Stimulated activated CD4-positive, alpha-beta T cell treated with anti-CD3 and anti-CD28 coated beads, Interleukin-15, amount 100 ng/mL, for 24 hours (primary cell): ENCODE measurements at regions not wholly inside any gene's neighbourhood (a gene's known extent, or its start where the extent isn't known, plus 50 kb on each side); places are given as distances from the start of the nearest gene placed in this dataset.
"Not testable (repeated sequence)": the region's sequence is repeated elsewhere in the genome, so short reads cannot be mapped to it uniquely, and the experiment has no call there.

ENCODE experiments used
- DNase-seq: peaks from one replicate; pipeline ENCODE4 v3.0.0-alpha.2; 2020

DNA sequence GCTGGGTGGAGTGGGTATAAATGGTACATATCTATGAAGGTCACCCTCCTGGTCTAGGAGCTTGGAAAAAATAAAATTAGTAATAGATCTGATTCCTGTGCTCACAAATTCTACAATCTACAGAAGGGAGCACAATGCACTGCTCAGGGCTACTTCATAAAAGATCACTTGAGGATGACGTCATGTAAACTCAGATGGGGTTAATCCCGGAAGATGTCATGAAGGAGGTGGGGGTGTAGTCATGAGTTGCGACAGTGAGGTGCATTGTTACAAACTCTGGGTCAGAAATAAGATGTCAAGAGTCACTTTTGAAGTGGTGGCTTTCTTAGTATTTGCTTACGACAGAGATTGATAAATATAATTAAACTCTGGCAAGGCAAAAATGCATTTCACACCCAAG lies 68.2 kb downstream of the LHX9 start:
- DNase-seq: no peak

DNA sequence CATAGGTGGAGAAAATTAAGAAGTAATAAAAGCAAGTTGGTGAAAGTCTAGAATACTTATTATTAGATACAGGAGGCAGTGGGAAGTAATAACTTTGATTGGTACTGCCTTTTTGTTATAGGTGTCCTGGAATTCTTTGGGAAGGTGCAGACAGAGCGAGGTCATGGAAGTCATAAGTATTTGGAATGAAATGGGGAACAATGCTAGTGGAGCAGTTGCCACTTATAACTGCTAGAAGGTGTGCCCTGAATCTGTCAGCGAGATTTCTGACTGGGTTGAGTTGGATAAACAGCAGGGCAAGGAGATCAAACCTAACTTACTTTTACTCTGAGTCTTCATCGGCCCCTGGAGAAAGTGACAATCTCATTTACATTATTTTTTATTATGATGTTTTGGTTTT lies 69.6 kb downstream of the LHX9 start:
- DNase-seq: no peak

DNA sequence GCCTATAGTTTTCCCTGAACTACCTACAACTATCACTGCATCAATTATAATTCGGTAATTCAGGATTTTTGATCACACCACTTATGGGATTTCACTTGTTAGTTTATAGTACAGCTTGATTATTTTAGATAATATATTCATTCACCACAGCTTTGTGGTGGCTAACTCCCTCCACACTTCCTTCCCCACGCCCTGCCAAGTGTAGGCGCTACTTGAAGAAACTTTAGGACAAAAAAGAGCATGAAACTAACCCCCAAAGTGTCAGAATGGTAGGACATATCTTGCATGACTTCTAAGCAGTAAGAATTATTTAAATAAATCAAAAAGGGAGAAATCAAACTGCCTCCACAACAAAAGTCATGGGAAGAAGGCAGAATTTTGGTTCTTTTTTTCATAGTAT lies 70.1 kb downstream of the LHX9 start:
- DNase-seq: no peak

DNA sequence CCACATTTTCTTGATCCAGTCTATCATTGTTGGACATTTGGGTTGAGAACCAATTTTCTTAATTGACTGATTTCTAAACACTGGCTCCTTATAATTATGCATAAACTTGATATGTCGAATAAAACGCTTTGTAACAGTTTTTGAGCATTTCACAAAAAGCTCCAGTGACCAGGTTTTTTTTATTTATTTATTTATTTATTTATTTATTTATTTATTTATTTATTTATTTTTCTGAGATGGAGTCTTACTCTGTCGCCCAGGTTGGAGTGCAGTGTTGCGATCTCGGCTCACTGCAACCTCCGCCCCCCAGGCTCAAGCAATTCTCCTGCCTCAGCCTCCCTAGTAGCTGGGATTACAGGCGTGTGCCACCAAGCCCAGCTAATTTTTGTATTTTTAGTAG lies 71.4 kb downstream of the LHX9 start:
- not testable (repeated sequence) for DNase-seq

DNA sequence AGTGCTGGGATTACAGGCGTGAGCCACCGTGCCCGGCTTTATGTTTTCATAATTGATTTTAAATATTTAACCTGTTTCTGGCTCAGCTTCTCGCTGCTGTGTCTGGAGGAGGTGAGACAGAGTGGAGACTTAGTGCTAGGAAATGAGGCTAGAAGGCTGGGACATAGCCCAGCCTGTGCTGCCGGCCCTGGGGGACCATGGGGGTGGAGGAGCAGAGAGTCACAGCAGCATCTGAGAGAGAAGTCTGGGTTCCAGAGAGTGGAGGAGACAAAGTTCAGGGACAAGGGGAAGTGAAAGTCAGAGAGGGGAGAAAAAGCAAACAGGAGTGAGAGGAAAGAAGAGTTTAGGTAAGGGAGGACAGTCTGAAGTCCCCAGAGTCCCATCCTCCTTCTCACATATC lies 71.9 kb downstream of the LHX9 start:
- no peak for DNase-seq

DNA sequence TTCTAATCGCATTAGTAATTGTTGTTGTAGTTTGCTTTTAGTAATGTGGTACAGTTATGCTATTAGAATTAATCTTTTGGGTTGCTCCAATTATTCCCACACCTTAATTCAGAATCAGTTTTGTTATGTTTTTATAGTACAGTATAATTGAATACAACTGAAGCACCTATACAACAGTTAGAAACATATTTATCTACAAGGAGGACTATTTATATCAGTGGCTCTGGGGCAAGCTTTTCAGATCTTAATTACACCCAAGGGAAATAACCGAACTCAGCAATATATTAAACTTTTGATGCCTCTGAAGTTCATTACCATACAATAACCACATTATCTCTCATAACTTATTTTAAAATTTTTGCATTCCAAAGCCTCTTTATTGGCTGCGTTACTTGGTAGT lies 74.4 kb downstream of the LHX9 start:
- no peak for DNase-seq

DNA sequence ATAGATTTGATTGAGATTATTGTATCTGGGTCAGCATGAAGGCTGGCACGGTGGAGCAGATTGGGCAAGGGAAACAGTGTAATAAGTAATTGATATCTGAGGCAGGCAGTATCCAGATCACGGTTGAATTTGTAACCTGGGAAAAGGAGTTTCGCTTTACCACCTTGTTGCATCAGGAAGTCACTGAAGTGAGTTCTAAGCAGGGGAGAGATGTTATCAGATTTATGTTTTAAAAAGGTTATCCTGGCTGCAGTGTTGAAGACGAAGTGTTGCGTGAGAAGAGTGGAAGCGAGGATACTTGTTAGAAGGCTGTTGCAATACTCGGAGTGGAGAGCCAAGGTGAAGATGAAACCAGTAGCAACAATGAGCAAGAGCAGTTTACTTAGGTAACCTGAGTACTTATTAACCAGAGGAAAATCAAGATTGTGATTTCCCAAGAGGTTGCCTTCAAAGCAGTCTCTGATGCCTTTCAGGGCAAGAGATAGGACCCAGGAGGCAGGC lies 77.8 kb downstream of the LHX9 start:
- DNase-seq: no peak

DNA sequence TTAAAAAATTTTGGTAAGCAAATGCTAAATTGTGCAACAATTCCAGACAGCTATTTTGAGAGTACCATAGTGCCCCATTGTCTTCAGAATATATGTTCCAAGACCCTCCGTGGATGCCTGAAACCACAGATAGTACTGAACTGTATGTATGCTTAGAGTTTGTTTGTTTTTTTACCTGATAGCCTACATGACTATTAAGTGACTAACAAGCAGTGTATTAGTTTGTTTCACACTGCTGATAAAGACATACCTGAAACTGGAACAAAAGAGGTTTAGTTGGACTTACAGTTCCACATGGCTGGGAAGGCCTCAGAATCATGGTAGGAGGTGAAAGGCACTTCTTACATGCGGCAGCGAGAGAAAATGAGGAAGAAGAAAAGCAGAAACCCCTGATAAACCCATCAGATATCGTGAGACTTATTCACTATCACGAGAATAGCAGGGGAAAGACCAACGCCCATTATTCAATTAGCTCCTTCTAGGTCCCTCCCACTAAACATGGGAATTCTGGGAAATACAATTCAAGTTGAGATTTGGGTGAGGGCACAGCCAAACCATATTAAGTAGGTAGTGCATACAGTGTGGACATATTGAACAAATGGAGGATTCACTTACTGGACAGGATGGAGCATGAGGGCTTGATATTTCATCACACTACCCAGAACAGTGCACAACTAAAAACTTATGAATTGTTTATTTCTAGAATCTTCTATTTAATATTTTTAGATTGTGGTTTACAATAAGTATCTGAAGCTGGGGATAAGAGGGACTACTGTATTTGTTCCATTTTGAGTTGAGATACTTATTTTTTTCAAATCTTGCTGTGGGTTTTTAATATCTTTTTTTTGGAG lies 78.5 kb downstream of the LHX9 start:
- no peak for DNase-seq

DNA sequence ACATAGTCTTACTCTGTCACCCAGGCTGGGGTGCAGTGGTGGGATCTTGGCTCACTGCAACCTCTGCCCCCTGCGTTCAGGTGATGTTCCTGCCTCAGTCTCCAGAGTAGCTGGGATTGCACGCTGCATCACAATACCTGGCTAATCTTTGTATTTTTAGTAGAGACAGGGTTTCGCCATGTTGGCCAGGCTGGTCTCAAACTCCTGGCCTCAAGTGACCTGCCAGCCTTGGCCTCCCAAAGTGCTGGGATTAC lies 79.0 kb downstream of the LHX9 start:
- not testable (repeated sequence) for DNase-seq

DNA sequence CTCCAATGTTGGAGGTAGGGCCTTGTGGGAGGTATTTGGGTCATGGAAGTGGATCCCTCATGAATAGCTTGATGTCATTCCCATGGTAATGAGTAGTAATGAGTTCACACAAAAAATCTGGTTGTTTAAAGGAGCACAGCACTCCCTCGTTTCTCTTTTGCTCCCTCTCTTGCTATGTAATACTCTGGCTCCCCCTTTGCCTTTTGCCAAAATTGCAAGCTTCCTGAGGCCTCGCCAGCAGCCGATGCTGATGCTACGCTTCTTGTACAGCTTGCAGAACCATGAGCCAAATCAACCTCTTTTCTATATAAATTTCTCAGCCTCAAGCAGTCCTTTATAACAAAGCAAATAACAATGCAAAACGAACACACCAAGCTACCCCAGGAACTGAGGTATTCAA lies 80.9 kb downstream of the LHX9 start:
- DNase-seq: no peak

DNA sequence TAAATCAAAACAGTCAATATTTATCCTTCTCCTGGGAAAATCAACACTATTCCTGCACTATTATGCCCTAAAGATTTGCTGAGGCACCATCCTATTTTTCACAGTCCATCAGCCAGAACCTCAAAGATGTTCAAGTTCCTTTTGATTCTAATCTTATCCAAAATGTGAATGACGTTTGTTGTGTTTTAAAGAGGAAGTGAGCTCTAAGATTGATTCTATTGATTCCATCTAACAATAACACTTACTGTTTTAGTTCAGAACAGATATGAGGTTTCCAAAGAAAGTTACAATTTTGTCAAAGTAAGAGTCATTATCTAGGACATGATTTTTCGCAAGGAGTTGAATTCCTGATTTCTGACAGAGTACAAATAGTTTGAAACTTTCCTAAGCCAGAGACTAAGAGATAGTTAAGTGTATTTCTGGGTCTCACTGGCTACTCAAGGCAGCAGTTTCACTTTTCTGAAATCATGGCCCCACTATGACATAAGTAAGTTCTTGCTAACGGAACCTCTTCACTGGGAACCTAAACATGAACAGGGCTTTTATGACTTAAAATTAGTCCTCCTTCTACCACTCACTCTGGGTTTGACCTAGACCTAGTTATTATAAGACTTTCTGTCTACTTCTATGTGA lies 84.7 kb downstream of the LHX9 start:
- DNase-seq: no peak

DNA sequence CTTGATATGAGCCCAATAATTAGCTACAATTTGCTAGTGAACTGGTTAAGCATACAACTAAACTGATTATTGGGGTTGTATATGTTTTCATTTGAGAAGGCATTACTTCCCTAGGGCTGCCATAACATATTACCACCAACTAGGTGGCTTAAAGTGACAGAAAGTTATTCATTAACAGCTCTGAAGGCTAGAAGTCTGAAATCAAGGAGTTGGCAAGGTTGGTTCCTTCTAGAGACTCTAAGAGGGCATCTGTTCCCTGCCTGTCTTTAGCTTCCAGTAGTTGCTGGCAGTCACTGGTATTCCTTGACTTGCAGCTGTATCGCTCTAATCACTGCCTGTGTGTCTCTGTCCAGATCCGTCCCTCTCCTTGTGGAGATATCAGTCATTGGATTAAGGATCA lies 86.3 kb downstream of the LHX9 start:
- DNase-seq: no peak

DNA sequence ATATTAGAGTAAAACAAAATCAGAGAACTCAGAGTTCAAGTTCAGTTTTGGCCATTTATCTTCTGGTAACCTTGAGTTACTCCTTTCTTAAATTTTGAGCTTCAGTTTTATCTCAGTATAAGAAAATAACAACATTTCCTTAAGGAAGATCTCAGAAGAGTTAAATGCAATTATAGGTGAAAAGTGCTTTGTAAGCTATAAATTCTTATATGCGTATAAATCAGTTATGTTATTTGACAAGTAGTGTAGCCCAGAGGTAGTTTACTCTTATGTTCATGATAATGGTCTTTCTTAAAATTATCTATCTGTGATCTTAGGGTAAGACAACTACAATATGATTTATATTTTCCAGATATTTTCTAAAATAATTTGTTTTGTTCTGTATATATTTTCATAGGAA lies 89.8 kb downstream of the LHX9 start:
- no peak for DNase-seq

DNA sequence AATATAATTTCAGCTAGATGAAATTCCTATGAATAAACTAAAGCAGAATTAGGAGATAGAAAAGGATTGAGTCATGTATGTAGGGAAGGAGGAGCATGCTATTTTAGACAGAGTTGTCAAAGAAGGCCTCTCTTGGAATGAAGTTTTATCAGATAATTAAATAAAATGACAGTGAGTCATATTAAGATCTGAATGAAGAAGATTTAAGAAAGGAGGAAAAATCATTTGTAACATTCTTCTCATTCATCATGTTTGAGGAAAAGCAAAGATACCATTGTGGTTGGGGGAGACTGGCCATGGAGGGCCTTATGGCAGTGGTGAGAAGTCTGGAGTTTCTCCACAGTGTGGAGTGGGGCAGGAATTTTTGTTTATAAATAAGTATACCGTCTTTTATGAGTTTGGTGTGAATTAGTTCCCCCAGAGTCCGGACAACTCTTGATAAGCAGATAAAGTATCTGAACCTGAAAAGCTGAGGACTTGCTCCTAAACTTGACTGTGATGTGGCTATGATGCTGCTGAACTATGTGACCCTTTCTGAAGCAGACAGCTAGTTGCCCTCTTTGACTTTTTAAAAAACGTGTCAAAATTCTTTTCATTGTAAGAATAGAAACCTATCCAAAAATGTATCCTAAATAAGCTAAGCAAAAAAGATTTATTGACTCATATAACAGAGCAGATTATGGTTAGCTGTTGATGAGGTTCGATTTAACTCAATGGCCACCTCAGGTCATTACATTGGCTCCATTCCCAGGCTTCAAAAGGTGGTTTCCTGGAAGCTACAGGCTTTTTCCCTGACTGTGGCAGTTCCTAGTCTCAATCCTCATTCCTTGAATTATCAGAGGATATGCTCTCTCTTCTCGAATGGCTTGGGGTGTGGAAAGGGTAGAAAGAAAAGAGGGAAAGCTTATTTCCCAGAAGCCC lies 90.8 kb downstream of the LHX9 start:
- DNase-seq: no peak

DNA sequence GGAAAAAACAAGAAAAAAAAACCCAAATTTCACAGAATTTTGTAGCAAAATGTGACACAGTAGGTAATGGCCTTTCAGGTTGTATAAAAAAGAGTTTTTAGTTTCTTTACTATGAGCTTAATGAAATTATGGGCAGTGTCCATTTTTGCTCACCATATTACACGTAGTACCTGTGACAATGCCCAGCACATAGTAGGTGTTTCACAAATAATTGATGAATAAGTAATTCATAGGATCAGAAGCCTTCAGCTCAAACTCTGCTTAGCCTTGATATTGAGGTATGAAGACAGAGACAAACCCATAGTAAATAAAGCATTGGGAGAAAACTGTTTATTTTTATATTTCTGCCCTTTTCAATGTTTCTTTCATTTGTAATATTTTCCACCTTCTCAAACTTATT lies 97.2 kb downstream of the LHX9 start:
- no peak for DNase-seq

DNA sequence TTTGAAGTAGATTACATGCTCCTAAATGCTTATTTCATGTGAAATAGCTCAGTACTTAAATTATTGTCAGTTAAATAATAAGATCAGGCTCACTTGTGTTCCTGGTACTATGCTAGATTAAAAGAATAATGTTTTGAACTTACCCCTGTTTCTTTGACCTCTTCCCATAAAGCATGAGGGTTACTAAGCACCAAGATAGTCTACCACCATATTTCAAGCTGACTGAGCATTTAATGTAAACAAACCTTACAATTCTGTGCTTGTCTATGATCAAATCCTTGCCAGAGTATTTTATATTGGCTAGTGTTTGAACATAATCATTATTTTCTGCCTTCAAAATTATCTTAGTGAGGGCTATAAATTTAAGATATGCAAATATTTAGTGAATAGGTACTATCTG lies 98.1 kb downstream of the LHX9 start:
- no peak for DNase-seq

DNA sequence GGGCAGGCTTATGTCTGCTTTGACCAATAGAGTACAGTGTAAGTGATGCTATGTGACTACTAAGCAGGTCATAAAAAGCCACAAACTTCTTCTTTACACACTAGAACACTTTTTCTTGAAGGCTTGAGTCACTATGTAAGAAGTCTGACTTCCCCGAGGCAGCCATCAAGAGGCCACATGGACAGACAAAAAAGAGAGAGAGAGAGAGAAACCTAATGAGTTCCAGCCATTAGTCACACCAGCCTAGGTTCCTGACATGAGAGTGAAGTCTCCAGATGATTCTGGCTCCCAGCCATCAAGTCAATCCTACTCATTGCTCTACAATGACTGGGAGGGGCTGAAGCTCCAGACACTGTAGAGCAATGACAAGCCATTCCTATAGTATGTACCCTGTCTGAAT lies 101.4 kb downstream of the LHX9 start:
- DNase-seq: no peak

DNA sequence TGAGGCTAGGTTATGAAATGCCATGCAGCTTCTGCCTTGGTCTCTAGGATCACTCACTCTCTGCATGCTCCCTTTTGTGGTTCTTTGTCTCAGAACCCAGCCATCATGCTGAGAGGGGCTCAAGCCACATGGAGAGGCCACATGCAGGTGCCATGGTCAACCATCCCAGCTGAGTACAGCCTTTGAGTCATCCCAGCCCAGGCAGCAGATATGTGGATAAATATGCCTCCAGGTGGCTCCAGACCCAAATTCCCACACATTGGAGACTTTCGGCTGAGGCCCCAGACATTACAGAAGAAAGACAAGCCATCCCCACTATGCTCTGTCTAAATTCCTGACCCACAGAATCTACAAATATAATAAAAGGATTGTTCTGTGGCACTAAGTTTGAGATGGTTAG lies 102.0 kb downstream of the LHX9 start:
- DNase-seq: no peak

DNA sequence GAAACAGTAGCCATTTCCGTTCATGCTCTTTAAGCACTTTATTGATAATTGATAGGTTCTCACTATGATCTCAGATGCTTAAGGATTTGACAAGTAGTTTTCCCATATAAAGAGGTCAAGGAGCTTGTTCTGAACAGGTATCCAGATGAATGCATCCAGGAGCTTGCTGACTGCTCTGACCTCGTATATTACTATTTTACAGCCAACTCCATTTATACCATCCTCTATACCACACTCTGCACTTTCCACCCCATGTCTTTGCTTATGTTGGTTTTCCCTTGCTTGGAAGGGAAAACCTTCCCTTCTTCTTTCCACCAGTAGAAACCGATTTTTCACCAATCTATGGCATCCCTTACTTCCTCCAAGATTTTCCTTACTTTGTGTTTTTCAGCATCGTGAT lies 107.2 kb downstream of the LHX9 start:
- no peak for DNase-seq

DNA sequence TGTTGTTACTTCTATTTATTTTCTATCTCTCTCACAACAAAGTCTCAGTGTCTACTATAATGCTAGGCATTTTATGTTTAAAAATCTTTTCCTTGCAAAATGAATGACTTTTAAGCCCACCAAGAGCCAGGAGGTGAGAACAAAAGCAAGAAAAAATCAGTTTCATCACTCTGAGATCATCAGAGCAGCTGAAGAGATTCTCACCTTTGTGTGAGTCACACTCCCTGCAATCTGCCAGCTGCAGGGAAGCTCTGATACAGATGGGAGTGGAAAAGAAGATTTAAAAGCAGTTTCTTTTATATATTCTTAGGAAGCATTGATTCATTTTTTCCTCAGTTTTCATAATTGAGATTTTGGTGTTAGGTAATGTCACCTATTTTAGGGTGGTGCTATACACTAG lies 107.6 kb downstream of the LHX9 start:
- DNase-seq: peak; percentile 19

DNA sequence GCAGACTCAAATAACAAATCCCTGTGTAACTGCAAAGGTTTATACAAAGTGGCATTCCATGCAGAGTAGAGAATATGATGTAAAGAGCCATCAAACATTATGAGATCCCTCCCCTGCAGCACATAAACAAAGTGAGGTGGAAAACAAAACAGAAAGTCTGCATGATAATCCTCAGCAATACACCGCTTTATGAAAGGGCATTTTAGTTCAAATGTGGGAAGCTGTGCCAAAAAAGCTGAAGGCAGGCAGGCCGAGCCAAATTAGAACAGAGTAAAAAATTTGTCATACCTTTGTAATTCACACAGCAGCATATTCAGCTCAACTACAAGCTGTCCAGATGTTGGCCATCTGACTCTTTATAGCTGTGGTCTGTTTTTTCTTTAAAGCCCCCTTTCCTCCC lies 113.5 kb downstream of the LHX9 start:
- DNase-seq: no peak

DNA sequence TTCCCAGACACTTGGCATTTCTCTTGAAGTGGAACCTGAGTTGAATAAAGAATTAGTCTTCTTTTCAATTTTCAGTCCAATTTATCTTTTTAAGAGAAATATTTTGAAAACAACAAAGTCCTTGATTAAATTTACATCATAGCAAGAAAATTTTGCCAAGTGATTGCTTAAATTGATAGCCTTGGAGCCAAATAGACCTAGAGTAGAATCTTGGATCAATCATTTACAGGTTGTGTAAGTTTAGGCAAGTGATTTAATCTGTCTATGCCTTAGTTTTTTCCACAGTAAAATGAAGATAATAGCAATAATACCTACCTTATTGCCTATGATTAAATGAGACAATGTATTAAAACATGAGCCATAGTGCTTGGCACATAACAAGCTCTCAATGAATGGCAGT lies 113.9 kb downstream of the LHX9 start:
- no peak for DNase-seq

DNA sequence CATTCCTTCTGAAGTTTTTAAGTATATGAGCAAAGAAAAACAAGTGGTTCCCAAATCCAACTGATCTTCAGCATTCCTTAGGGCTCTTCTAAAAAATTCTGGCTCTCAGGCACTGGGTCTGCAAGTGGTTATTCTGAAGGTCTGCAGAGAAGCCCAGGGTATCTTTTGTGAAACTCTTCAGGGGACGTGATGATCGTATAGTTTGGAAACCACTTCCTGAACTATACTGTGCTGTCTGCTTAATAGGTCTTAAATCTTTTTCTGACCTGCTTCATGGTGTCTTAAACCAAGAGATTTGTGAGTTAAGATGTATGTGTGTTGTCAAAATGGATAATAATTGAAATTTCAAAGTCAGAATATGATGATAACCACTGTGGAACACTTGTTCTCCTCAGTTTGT lies 115.5 kb downstream of the LHX9 start:
- no peak for DNase-seq

DNA sequence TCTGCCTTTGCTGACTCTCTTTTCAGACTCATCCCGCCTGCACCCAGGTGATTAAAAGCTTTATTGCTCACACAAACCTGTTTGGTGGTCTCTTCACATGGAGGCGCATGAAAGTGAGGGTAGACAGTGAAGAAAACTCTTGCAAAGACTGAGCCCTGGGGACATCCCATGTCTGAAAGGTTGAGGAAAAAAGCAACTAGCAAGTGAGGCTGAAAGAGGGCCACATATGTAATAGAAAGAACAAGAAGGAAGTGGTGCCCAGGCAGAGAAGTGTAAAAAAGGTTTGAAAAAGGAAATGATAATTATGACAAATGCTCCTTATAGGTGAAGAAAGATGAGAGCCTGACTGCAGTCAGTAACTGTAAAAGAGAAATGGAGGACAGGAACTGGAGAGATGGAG lies 115.9 kb upstream of the NEK7 start:
- DNase-seq: no peak
